HG03097 (cell line): ENCODE measurements at regions not wholly inside any gene's neighbourhood (a gene's known extent, or its start where the extent isn't known, plus 50 kb on each side); places are given as distances from the start of the nearest gene placed in this dataset.

Experiments
- ATAC-seq: cut with Tn5 transposase; IDR thresholded peaks from one replicate; pipeline ENCODE4 v1.9.1; 2021; ENCODE audit not compliant: unreplicated experiment, low FRiP score

- no peak for ATAC-seq
Measured at GRCh38 chr12:58450868-58451482, 469.3 kb downstream of the LRIG3 start.

- ATAC-seq = no peak
Measured at GRCh38 chr12:58452546-58452945, 467.8 kb downstream of the LRIG3 start.

GRCh38 chr12:58453306-58453705, 467.0 kb downstream of the LRIG3 start:
- no peak for ATAC-seq

GRCh38 chr12:58455136-58455535, 465.2 kb downstream of the LRIG3 start:
- no peak for ATAC-seq

GRCh38 chr12:58458102-58458501, 462.2 kb downstream of the LRIG3 start:
- ATAC-seq = no peak

GRCh38 chr12:58459191-58459590, 461.1 kb downstream of the LRIG3 start:
- no peak for ATAC-seq

GRCh38 chr12:58463051-58463450, 457.3 kb downstream of the LRIG3 start:
- no peak for ATAC-seq

- ATAC-seq = no peak
Measured at GRCh38 chr12:58465418-58465817, 454.9 kb downstream of the LRIG3 start.

- no peak for ATAC-seq
Measured at GRCh38 chr12:58470266-58471010, 449.9 kb downstream of the LRIG3 start.

GRCh38 chr12:58479401-58479800, 440.9 kb downstream of the LRIG3 start:
- ATAC-seq = no peak

GRCh38 chr12:58481811-58482210, 438.5 kb downstream of the LRIG3 start:
- no peak for ATAC-seq

- no peak for ATAC-seq
Measured at GRCh38 chr12:58487255-58487654, 433.0 kb downstream of the LRIG3 start.

GRCh38 chr12:58487678-58488161, 432.6 kb downstream of the LRIG3 start:
- ATAC-seq = no peak

GRCh38 chr12:58489394-58489793, 430.9 kb downstream of the LRIG3 start:
- no peak for ATAC-seq

- no peak for ATAC-seq
Measured at GRCh38 chr12:58491306-58491705, 429.0 kb downstream of the LRIG3 start.

GRCh38 chr12:58496411-58497190, 423.7 kb downstream of the LRIG3 start:
- no peak for ATAC-seq

- ATAC-seq = no peak
Measured at GRCh38 chr12:58500399-58500798, 419.9 kb downstream of the LRIG3 start.

- no peak for ATAC-seq
Measured at GRCh38 chr12:58502226-58502625, 418.1 kb downstream of the LRIG3 start.

- no peak for ATAC-seq
Measured at GRCh38 chr12:58502841-58503240, 417.5 kb downstream of the LRIG3 start.

- no peak for ATAC-seq
Measured at GRCh38 chr12:58503731-58504130, 416.6 kb downstream of the LRIG3 start.

- no peak for ATAC-seq
Measured at GRCh38 chr12:58504143-58504938, 416.0 kb downstream of the LRIG3 start.
